Body of pancreas (tissue), 4 donors: ENCODE measurements at regions not wholly inside any gene's neighbourhood (a gene's known extent, or its start where the extent isn't known, plus 50 kb on each side); places are given as distances from the start of the nearest gene placed in this dataset.

Source experiments
- POLR2A ChIP-seq, 3 donors: fragments of 450-650 bp; IDR thresholded peaks; one replicate each; pipeline ENCODE4 v1.6.1; 2016; ENCODE audit warnings: antibody characterized with exemption in 3 of 3, mild to moderate bottlenecking in 2 of 3
- TF ChIP-seq, protein P1 (sequence below), 7 experiments: fragments of 450-650 bp in 4 of 7; fragments of 200-600 bp in 3 of 7; sonication (generic) in 3 of 7; IDR thresholded peaks; one replicate each; pipeline ENCODE4 v1.5.1; 2016 to 2019; ENCODE audit warnings: antibody characterized with exemption in 7 of 7

DNA sequence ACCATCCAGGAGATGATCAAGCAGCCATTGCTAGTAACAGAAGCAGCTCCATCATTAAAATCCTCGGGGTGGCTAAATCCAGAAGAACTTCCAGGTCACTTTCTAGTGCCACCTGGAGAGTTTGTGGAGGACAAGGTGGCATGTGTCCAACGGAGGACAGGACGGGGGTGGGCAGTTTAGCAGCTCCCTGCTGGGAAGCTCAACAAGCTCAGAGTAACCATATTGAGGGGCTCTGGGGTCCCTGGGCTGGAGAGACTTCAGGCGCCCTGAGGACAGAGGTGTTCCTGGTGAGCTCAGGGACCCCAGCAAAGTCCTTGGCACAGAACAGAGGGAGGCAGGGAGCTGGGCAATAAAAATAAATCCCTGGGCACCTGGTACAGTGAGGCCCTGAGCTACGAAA, 140.0 kb upstream of the FHL2 start:
- TF ChIP-seq, protein P1, sequence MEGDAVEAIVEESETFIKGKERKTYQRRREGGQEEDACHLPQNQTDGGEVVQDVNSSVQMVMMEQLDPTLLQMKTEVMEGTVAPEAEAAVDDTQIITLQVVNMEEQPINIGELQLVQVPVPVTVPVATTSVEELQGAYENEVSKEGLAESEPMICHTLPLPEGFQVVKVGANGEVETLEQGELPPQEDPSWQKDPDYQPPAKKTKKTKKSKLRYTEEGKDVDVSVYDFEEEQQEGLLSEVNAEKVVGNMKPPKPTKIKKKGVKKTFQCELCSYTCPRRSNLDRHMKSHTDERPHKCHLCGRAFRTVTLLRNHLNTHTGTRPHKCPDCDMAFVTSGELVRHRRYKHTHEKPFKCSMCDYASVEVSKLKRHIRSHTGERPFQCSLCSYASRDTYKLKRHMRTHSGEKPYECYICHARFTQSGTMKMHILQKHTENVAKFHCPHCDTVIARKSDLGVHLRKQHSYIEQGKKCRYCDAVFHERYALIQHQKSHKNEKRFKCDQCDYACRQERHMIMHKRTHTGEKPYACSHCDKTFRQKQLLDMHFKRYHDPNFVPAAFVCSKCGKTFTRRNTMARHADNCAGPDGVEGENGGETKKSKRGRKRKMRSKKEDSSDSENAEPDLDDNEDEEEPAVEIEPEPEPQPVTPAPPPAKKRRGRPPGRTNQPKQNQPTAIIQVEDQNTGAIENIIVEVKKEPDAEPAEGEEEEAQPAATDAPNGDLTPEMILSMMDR (IDR thresholded peaks at IDR 0.05) = no peak
- no peak for TF ChIP-seq POLR2A (IDR thresholded peaks at IDR 0.05)
